Astrocyte (in vitro differentiated cells and primary cell): ENCODE measurements at regions not wholly inside any gene's neighbourhood (a gene's known extent, or its start where the extent isn't known, plus 50 kb on each side); places are given as distances from the start of the nearest gene placed in this dataset.

Experiments
- EZH2 ChIP-seq: IDR thresholded peaks from 2 replicates; pipeline ENCODE4 v1.6.1; 2012; ENCODE audit warnings: mild to moderate bottlenecking, low read length, inconsistent platforms; ENCODE audit not compliant: insufficient read depth
- TF ChIP-seq, protein P1 (sequence below): IDR thresholded peaks from 2 replicates; pipeline ENCODE4 v1.5.1; 2011; ENCODE audit warnings: low read depth, mild to moderate bottlenecking, inconsistent platforms, low read length, moderate library complexity; ENCODE audit not compliant: insufficient read depth

DNA sequence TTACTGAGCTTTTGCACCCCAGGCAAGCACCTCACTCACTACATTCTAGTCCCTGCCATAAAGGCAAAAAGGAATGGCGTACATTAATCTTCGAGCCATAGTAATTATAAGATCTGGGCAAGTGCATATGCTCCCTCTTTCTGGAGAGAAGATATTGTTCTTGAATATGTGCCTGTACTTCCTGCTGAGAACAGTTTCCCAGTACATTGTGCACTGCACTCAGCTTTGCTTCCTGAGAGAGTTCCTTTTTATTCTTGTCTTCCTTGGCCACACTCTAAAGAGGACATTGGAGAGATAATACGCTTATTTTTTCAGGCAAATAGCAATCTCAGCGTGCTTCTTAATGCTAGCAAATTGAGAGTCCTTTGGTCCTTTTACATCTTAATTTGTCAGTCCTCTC is 909.0 kb upstream of the PCDH10 start:
- TF ChIP-seq, protein P1, sequence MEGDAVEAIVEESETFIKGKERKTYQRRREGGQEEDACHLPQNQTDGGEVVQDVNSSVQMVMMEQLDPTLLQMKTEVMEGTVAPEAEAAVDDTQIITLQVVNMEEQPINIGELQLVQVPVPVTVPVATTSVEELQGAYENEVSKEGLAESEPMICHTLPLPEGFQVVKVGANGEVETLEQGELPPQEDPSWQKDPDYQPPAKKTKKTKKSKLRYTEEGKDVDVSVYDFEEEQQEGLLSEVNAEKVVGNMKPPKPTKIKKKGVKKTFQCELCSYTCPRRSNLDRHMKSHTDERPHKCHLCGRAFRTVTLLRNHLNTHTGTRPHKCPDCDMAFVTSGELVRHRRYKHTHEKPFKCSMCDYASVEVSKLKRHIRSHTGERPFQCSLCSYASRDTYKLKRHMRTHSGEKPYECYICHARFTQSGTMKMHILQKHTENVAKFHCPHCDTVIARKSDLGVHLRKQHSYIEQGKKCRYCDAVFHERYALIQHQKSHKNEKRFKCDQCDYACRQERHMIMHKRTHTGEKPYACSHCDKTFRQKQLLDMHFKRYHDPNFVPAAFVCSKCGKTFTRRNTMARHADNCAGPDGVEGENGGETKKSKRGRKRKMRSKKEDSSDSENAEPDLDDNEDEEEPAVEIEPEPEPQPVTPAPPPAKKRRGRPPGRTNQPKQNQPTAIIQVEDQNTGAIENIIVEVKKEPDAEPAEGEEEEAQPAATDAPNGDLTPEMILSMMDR = no peak
- TF ChIP-seq EZH2 = no peak
